Transverse colon (tissue), 4 donors: ENCODE measurements at regions not wholly inside any gene's neighbourhood (a gene's known extent, or its start where the extent isn't known, plus 50 kb on each side); places are given as distances from the start of the nearest gene placed in this dataset.

Experiments
- DNase-seq: peaks from one replicate; pipeline ENCODE4 v3.0.0-alpha.2; 2019
- H3K27ac ChIP-seq, 4 donors: fragments of 200-600 bp; sonication (generic); 2 replicates each; pipeline ENCODE4 v1.5.1; 2016 to 2018; ENCODE audit warnings: inconsistent platforms in 4 of 4
- H3K27me3 ChIP-seq: fragments of 200-600 bp; sonication (generic); 2 replicates; pipeline ENCODE4 v1.5.1; 2017; ENCODE audit warnings: inconsistent platforms
- H3K36me3 ChIP-seq, 4 donors: fragments of 200-600 bp; sonication (generic); 2 replicates each; pipeline ENCODE4 v1.5.1; 2017 to 2019; ENCODE audit warnings: inconsistent platforms in 4 of 4
- H3K4me1 ChIP-seq, 4 donors: fragments of 200-600 bp; sonication (generic); 2 replicates each; pipeline ENCODE4 v1.5.1; 2017 to 2020; ENCODE audit warnings: inconsistent platforms in 4 of 4
- H3K4me3 ChIP-seq, 4 donors: fragments of 200-600 bp; sonication (generic); 1 replicate in 1 of 4; 2 replicates in 3 of 4; pipeline versions ENCODE4 v1.5.1 to v1.6.1; 2017 to 2019; ENCODE audit warnings: inconsistent platforms in 4 of 4
- H3K9me3 ChIP-seq, 2 donors: fragments of 200-600 bp; sonication (generic); 2 replicates each; pipeline ENCODE4 v1.5.1; 2017 to 2019; ENCODE audit warnings: inconsistent platforms in 2 of 2
- EP300 ChIP-seq: sonication (generic); formaldehyde crosslinking; IDR thresholded peaks from one replicate; pipeline ENCODE4 v1.6.1; 2017; ENCODE audit warnings: antibody characterized with exemption, low read depth
- POLR2A ChIP-seq: fragments of 450-650 bp; IDR thresholded peaks from one replicate; pipeline ENCODE4 v1.6.1; 2016; ENCODE audit warnings: antibody characterized with exemption, mild to moderate bottlenecking, moderate library complexity
- POLR2AphosphoS5 ChIP-seq, 3 donors: sonication (generic); formaldehyde crosslinking; IDR thresholded peaks; one replicate each; pipeline ENCODE4 v1.6.1; 2016; ENCODE audit warnings: antibody characterized with exemption in 3 of 3
- WGBS, 2 donors: methylation state at CpG; one replicate each; pipeline ENCODE4 v1.1.5; 2018; ENCODE audit warnings: low coverage in 1 of 2; 5-methylcytosine and 5-hydroxymethylcytosine counted together
- in situ Hi-C, 4 donors: fragments of 200-750 bp; cut with MboI; loops; one replicate each; pipeline versions ENCODE4 v1.15.0 to v1.15.1; 2017; ENCODE audit warnings: low sequenced_read_pairs in 3 of 4, low pct_ligation_motif_present in 1 of 4, low pct_unique_long_range_greater_than_20kb in 1 of 4
- intact Hi-C: fragments of 100-400 bp; cut with DNase I; formaldehyde crosslinking; loops from one replicate; pipeline ENCODE4 v1.15.1; 2023; ENCODE audit warnings: low total_unique reads
- TF ChIP-seq, protein P1 (sequence below), 5 experiments: fragments of 200-600 bp in 3 of 5; fragments of 450-650 bp in 2 of 5; sonication (generic) in 3 of 5; IDR thresholded peaks; 1 replicate in 2 of 5; 2 replicates in 3 of 5; pipeline ENCODE4 v1.5.1; 2016 to 2017; ENCODE audit warnings: antibody characterized with exemption in 5 of 5, inconsistent platforms in 3 of 5, mild to moderate bottlenecking in 2 of 5, moderate library complexity in 1 of 5

DNA sequence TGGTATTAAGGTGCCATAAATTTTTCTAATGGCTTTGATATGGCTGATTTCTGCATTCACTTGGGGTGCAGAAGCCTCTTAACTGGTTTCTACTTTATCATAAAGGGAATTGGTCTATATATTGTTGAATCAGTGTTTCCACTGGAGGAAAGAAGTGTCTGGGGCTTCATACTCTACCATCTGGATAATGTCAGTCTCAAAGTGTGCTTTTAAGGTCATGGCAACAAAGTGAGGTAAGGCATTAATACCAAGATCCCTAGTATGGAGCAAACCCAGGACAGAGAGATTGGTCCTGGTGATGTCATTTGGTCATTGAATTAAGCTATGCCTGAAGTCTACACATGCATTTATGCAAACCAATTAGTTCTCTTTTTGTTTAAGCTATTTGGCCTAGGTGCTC lies 309.9 kb downstream of the DUSP10 start:
- intact Hi-C loops (loop anchor here (10.0 kb wide), 1 partner anchor 617 kb away; no protein-coding TSS in a partner anchor), in situ Hi-C loops (loop anchor here in 3 of 4 donors (10.0 to 25.0 kb wide), 3 partner anchors 545 to 620 kb away; partner anchors contain the start of gene HLX (in 2 of the 3))
- no peak for DNase-seq
- Histone ChIP-seq H3K27ac (peak overlapping the region in 1 of 4 donors; percentile 24), H3K27me3 (no peaks in the 10 kb centered on the region), H3K4me3 (no peak overlapping the region), H3K4me1 (peaks cover 0 to 11% (median 2%) of the 10 kb centered on the region in 4 donors), H3K9me3 (peaks cover 0 to 8% of the 10 kb centered on the region in 2 donors), H3K36me3 (no peaks in the 10 kb centered on the region)
- no peak for TF ChIP-seq EP300
- TF ChIP-seq POLR2AphosphoS5 (IDR thresholded peaks at IDR 0.05) = no peak
- TF ChIP-seq, protein P1, sequence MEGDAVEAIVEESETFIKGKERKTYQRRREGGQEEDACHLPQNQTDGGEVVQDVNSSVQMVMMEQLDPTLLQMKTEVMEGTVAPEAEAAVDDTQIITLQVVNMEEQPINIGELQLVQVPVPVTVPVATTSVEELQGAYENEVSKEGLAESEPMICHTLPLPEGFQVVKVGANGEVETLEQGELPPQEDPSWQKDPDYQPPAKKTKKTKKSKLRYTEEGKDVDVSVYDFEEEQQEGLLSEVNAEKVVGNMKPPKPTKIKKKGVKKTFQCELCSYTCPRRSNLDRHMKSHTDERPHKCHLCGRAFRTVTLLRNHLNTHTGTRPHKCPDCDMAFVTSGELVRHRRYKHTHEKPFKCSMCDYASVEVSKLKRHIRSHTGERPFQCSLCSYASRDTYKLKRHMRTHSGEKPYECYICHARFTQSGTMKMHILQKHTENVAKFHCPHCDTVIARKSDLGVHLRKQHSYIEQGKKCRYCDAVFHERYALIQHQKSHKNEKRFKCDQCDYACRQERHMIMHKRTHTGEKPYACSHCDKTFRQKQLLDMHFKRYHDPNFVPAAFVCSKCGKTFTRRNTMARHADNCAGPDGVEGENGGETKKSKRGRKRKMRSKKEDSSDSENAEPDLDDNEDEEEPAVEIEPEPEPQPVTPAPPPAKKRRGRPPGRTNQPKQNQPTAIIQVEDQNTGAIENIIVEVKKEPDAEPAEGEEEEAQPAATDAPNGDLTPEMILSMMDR (IDR thresholded peaks at IDR 0.05) = no peak
- TF ChIP-seq POLR2A = no peak

DNA sequence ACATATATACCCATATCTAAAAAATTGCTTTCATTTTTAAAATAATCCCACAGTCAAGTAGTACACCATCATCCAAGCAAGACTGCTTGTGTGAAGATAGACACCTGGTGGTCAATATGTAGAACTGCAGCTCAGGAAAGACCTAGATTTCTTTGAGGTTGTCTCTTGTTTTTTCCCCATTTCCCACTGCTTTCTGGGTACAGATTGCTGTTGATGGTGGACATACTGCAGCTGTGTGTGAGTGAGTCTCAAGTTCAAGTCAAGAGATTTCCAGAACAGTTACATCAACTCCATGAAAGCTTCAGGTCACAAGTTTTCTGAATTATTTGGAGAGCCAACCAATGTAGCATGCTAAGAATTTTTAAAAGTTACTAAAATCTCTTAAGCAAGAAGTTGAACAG lies 306.4 kb downstream of the DUSP10 start:
- Histone ChIP-seq H3K9me3 (no peaks in the 10 kb centered on the region), H3K4me3 (no peak overlapping the region), H3K27me3 (no peaks in the 10 kb centered on the region), H3K36me3 (no peaks in the 10 kb centered on the region), H3K4me1 (peaks cover 3 to 22% (median 7%) of the 10 kb centered on the region in 4 donors), H3K27ac (no peak overlapping the region)
- in situ Hi-C loops (loop anchor here in 3 of 4 donors (10.0 to 25.0 kb wide), 3 partner anchors 548 to 623 kb away; partner anchors contain the start of gene HLX (in 2 of the 3)), intact Hi-C loops (loop anchor here (2.0 to 10.0 kb wide), 2 partner anchors 561 to 621 kb away; no protein-coding TSS in a partner anchor)
- no peak for DNase-seq
- TF ChIP-seq, protein P1 (IDR thresholded peaks at IDR 0.05) = peak; percentile 76 to 96 (median 91)
- TF ChIP-seq POLR2AphosphoS5 (IDR thresholded peaks at IDR 0.05) = peak in 1 of 3 donors; percentile 11
- no peak for TF ChIP-seq EP300

DNA sequence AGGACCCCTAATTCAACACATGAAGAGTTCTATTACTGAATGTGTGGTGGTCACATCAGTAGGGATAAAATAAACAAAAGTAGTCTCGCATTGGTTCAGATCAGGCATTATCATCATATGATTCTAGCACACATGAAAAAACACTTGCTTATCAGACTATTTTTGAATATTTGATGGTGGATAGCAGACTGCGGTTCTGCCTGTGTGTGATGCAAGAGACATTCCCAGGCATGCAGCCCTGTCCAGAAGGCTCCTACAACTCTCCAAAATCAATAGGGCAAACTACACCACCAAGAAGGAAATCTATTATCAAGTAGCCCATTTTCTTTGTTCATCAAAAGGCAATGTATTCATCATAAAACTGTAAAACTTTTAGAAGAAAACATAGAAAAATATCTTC lies 304.7 kb downstream of the DUSP10 start:
- intact Hi-C loops (loop anchor here (10.0 kb wide), 1 partner anchor 622 kb away; no protein-coding TSS in a partner anchor), in situ Hi-C loops (loop anchor here in 3 of 4 donors (10.0 to 25.0 kb wide), 3 partner anchors 550 to 625 kb away; partner anchors contain the start of gene HLX (in 2 of the 3))
- H3K4me3 ChIP-seq = no peak overlapping the region
- H3K27ac ChIP-seq = no peak overlapping the region
- no peaks in the 10 kb centered on the region for H3K9me3 ChIP-seq
- H3K4me1 ChIP-seq = peaks cover 3 to 17% (median 12%) of the 10 kb centered on the region in 4 donors
- H3K36me3 ChIP-seq = no peaks in the 10 kb centered on the region
- no peak for DNase-seq
- no peaks in the 10 kb centered on the region for H3K27me3 ChIP-seq
- TF ChIP-seq POLR2A = no peak
- no peak for TF ChIP-seq EP300
- TF ChIP-seq POLR2AphosphoS5 (IDR thresholded peaks at IDR 0.05) = no peak
- 73 to 76% methylated on average over 2 of the region's 2 CpGs for WGBS, 2 donors

DNA sequence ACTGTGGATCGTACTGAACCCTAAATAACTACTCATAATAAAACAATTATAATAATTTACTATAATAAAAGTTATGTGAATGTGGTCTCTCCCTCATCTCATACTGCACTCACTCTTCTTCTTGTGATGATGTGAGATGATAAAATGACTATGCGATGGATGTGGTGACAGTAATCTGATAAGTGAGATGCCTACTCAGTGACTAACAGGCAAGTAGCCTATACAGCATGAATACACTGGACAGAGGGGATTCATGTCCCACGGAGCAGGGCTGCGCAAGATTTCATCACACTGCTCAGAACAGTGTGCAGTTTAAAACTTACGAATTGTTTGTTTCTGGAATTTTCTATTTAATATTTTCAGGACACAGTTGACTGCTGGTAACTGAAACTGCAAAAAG lies 304.0 kb downstream of the DUSP10 start:
- TF ChIP-seq POLR2A (no peak), POLR2AphosphoS5 (IDR thresholded peaks at IDR 0.05) (no peak)
- no peak overlapping the region for H3K27ac ChIP-seq
- DNase-seq = no peak
- intact Hi-C loops (loop anchor here (10.0 kb wide), 1 partner anchor 623 kb away; no protein-coding TSS in a partner anchor), in situ Hi-C loops (loop anchor here in 3 of 4 donors (10.0 to 25.0 kb wide), 3 partner anchors 551 to 626 kb away; partner anchors contain the start of gene HLX (in 2 of the 3))
- H3K4me1 ChIP-seq = peaks cover 3 to 17% (median 12%) of the 10 kb centered on the region in 4 donors
- WGBS, 2 donors = 83 to 89% methylated on average over 5 of the region's 5 CpGs
- no peaks in the 10 kb centered on the region for H3K27me3 ChIP-seq
- no peaks in the 10 kb centered on the region for H3K9me3 ChIP-seq
- H3K36me3 ChIP-seq = no peaks in the 10 kb centered on the region
- H3K4me3 ChIP-seq = no peak overlapping the region

DNA sequence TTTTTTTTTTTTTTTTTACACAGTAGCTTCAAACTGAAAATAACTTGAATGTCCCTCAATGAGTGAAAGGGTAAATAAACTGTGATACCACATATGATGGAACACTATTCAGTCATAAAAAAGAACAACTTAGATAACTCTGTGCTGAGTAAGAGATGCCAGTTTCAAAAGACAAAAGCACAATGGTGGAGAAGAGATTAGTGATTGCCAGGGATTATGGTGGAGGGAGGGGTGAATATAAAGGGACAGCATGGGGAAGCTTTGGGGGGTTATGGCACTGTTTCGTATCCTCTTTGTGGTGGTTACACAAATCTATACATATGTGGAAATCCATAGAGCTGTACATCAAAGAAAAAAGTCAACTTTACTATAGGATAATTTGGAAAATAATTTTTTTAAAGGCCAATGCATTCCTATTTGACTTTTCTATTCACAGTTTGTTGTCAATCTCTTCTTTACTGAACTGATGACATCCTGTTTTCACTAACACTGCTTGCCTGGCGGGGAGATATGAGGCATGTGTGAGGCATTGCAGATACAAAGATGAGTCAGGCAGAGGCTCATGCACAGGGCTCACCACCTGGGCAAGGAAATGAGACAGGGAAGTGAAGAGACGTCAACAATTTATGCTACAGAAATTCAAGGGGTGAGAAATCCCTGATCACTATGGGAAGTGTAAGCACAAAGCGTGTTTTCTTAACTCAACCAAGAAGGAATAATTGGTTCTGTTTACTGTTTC lies 302.7 kb downstream of the DUSP10 start:
- peak overlapping the region in 2 of 4 donors; percentile 54 to 77 for H3K27ac ChIP-seq
- peaks cover 3 to 17% (median 12%) of the 10 kb centered on the region in 4 donors for H3K4me1 ChIP-seq
- no peaks in the 10 kb centered on the region for H3K27me3 ChIP-seq
- intact Hi-C loops (loop anchor here (10.0 kb wide), 1 partner anchor 624 kb away; no protein-coding TSS in a partner anchor), in situ Hi-C loops (loop anchor here in 3 of 4 donors (10.0 to 25.0 kb wide), 3 partner anchors 552 to 627 kb away; partner anchors contain the start of gene HLX (in 2 of the 3))
- no peaks in the 10 kb centered on the region for H3K36me3 ChIP-seq
- peak in 1 of 3 donors; percentile 26 for TF ChIP-seq POLR2AphosphoS5 (IDR thresholded peaks at IDR 0.05)
- TF ChIP-seq, protein P1 (IDR thresholded peaks at IDR 0.05) = no peak
- H3K4me3 ChIP-seq = no peak overlapping the region
- 47 to 62% methylated on average over 4 of the region's 4 CpGs for WGBS, 2 donors
- DNase-seq = no peak
- H3K9me3 ChIP-seq = no peaks in the 10 kb centered on the region
